ENCODE measurements at regions not wholly inside any gene's neighbourhood (a gene's known extent, or its start where the extent isn't known, plus 50 kb on each side); places are given as distances from the start of the nearest gene placed in this dataset.

DNA sequence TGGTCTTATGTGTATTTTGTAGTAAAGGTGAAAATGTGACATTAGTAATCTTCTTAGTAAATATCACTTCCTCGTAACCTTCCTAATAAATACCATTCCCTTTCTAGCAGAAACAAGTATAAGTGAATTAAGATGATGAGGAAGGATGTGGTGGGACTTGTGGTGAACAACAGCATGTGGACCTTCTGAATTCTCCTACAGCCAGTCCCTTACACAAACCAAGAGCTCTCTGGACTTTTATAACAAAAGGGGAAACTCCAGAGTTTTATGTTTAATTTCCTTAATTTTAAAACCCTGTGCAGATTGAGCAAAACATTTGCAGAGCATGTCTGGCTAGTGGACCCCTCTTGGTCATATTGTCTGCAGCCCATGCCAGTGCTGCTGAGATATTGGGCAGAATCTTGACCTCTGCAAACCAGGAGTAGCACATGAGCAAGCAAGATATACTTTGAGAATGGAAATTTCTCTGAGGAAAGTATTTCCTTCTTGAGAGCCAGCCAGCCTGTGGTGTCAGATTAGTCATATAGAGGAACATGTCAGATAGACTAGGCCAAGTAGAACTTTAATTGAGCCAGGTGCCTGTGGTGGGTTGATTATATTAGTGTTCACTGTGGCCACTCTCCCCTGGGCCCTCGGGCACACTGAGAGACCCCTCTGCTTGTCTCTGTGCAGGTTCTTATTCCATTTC is 328.2 kb downstream of the DKK2 start:
- DNase-seq, result no peak
- Histone ChIP-seq H3K9me3 (replicated peaks) (peaks cover 14% of the 10 kb centered on the region), H3K36me3 (no peaks in the 10 kb centered on the region), H3K27ac (replicated peaks) (no peak overlapping the region), H3K27me3 (ENCODE audit: low read depth) (no peaks in the 10 kb centered on the region), H3K4me1 (no peaks in the 10 kb centered on the region), H3K4me3 (no peak overlapping the region)
- TF ChIP-seq CTCF (IDR thresholded peaks at IDR 0.05; ENCODE audit: borderline replicate concordance), result no peak
- intact Hi-C loops (cut with micrococcal nuclease), result no loop called here

GRCh38 chr4:106704253-106704870 is 331.8 kb downstream of the DKK2 start:
- peaks cover 16% of the 10 kb centered on the region for H3K9me3 ChIP-seq (replicated peaks)
- H3K4me3 ChIP-seq, result no peak overlapping the region
- no peaks in the 10 kb centered on the region for H3K27me3 ChIP-seq (ENCODE audit: low read depth)
- H3K36me3 ChIP-seq, result no peaks in the 10 kb centered on the region
- intact Hi-C loops (cut with micrococcal nuclease), result no loop called here
- TF ChIP-seq CTCF (IDR thresholded peaks at IDR 0.05; ENCODE audit: borderline replicate concordance), result no peak
- H3K4me1 ChIP-seq, result no peaks in the 10 kb centered on the region
- no peak overlapping the region for H3K27ac ChIP-seq (replicated peaks)
- DNase-seq, result no peak

DNA sequence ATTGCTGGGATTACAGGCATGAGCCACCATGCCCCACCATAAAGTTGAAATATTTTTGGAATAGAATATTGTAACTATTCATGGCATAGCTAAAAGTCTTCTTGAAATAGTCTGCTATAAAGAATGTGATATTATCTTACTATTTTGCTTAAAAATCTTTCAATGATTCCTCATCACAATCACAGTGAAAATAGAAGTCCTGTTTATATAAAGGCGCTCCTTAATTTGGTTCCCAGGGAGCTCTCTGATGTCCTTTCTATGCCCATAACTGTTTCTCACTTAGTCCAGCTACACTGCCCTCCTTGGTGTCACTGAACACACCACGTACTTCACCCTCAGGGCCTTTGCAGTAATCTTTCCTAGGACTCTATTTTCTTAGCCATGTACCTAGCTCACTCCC is 331.7 kb upstream of the GIMD1 start:
- no peak for TF ChIP-seq CTCF (IDR thresholded peaks at IDR 0.05; ENCODE audit: borderline replicate concordance)
- Histone ChIP-seq H3K4me1 (no peaks in the 10 kb centered on the region), H3K27me3 (ENCODE audit: low read depth) (no peaks in the 10 kb centered on the region), H3K4me3 (no peak overlapping the region), H3K27ac (replicated peaks) (no peak overlapping the region), H3K9me3 (replicated peaks) (peaks cover 13% of the 10 kb centered on the region), H3K36me3 (no peaks in the 10 kb centered on the region)
- intact Hi-C loops (cut with micrococcal nuclease), result no loop called here
- no peak for DNase-seq

- intact Hi-C loops (cut with micrococcal nuclease), result no loop called here
- Histone ChIP-seq H3K4me3 (no peak overlapping the region), H3K27ac (replicated peaks) (no peak overlapping the region), H3K36me3 (no peaks in the 10 kb centered on the region), H3K27me3 (ENCODE audit: low read depth) (no peaks in the 10 kb centered on the region), H3K4me1 (no peaks in the 10 kb centered on the region), H3K9me3 (replicated peaks) (peaks cover 14% of the 10 kb centered on the region)
- no peak for TF ChIP-seq CTCF (IDR thresholded peaks at IDR 0.05; ENCODE audit: borderline replicate concordance)
- DNase-seq, result no peak
Measured at GRCh38 chr4:106698621-106699195, 330.1 kb upstream of the GIMD1 start.

GRCh38 chr4:106695501-106696262 is 327.1 kb upstream of the GIMD1 start:
- Histone ChIP-seq H3K27ac (replicated peaks) (no peak overlapping the region), H3K9me3 (replicated peaks) (peaks cover 5% of the 10 kb centered on the region), H3K4me1 (no peaks in the 10 kb centered on the region), H3K36me3 (no peaks in the 10 kb centered on the region), H3K4me3 (no peak overlapping the region), H3K27me3 (ENCODE audit: low read depth) (no peaks in the 10 kb centered on the region)
- intact Hi-C loops (cut with micrococcal nuclease), result no loop called here
- no peak for TF ChIP-seq CTCF (IDR thresholded peaks at IDR 0.05; ENCODE audit: borderline replicate concordance)
- DNase-seq, result no peak
